GM20000 (cell line): ENCODE measurements at regions not wholly inside any gene's neighbourhood (a gene's known extent, or its start where the extent isn't known, plus 50 kb on each side); places are given as distances from the start of the nearest gene placed in this dataset.

Source experiments
- DNase-seq: peaks from one replicate; pipeline ENCODE4 v3.0.0; 2012; ENCODE audit warnings: low spot score
- TF ChIP-seq, protein P1 (sequence below): IDR thresholded peaks from 2 replicates; pipeline ENCODE4 v1.5.1; 2012; ENCODE audit warnings: mild to moderate bottlenecking, control low read depth; ENCODE audit errors: extremely low read depth, missing control alignments

DNA sequence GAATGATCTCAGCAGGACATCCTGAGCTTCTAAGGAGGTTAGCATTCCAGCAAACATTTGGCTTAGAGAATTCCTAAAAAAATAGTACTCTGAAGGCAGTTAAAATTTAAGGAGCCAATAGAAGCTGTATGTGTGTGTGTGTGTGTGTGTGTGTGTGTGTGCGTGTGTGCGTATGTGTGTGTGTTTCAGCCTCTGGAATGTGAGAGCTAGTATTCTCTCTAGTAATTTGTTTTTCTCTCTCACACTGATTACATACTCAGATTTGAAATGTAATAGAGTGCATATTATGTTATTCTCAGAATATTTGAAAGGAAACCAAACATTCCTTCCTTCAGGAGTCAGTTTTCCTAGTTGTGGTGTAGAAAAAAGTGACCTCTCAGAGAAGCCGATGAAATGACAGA, 279.6 kb downstream of the TMEM38B start:
- TF ChIP-seq, protein P1, sequence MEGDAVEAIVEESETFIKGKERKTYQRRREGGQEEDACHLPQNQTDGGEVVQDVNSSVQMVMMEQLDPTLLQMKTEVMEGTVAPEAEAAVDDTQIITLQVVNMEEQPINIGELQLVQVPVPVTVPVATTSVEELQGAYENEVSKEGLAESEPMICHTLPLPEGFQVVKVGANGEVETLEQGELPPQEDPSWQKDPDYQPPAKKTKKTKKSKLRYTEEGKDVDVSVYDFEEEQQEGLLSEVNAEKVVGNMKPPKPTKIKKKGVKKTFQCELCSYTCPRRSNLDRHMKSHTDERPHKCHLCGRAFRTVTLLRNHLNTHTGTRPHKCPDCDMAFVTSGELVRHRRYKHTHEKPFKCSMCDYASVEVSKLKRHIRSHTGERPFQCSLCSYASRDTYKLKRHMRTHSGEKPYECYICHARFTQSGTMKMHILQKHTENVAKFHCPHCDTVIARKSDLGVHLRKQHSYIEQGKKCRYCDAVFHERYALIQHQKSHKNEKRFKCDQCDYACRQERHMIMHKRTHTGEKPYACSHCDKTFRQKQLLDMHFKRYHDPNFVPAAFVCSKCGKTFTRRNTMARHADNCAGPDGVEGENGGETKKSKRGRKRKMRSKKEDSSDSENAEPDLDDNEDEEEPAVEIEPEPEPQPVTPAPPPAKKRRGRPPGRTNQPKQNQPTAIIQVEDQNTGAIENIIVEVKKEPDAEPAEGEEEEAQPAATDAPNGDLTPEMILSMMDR, result no peak
- DNase-seq, result no peak

DNA sequence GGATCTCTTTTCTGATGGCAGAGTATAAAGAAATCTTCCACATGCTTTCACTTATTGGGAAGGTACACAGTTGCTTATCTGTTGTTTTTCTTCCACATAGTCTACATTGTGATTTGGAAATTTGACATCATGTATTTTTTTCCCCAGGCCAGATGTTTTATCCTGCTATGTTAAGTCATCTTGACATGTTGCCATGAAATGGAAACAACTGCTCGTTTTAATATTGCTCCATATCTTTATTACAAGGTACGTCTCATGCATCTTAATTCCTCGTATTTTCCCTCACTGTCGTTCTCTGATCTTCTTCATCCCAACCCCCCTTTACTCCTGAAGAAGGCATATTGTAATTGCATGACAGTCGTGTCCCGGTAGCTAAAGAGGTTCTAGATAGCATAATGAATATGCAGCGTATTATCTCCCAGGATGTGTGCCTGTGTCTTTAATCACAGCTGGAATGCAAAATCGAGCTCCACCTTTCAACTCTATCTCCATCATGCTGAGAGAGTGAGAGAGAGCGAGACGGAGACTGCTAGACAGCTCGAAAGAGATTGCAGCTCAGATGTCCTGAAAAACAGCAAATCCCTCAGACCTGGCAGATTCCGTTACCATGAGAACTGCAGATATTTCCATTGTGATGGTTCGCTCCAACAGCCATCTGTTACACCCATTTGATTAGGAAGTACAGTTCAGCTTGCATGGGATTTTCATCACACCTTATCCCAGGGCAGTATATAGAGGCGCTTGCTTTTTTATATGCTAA, 281.7 kb downstream of the TMEM38B start:
- TF ChIP-seq, protein P1, result no peak
- DNase-seq, result no peak

DNA sequence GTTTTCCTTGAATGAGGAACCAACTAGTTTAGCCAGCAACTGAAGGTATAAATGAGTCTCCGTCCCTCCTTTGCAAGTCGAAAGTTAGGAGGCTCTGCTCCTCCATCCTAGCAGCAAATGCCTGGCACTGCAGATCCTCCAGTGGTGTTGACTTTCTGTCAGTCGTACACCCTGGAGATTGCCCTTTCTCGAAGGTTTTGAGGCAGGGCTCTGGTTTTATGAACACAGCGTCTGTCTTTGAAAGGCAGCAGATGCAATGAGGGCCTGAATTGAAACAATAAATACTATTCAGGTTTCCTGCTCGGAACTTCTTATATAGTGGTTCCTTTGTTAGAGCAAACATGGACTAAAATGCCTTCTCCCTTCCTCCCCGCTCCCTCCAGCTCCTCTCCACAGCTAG, 284.0 kb downstream of the TMEM38B start:
- no peak for DNase-seq
- TF ChIP-seq, protein P1, result no peak

DNA sequence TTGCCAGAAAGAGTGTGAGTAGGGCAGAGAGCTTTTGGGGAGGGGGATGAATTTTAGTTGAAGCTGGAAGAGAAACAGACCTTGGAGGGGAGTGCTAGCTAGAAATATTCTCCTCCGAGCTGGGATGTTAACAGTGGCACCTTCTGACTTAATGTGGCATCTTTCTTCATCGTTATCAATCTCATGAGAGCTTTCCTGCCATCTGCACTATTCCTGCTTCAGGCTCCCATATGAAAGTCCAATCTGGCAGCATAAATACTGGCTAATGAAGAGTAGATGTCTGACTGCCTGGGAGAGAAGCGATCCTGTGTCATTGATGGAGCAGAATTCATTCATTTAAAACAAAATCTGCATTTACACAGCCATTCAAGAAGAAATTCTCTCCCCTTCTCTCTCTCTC, 284.5 kb downstream of the TMEM38B start:
- TF ChIP-seq, protein P1, result no peak
- DNase-seq, result no peak

DNA sequence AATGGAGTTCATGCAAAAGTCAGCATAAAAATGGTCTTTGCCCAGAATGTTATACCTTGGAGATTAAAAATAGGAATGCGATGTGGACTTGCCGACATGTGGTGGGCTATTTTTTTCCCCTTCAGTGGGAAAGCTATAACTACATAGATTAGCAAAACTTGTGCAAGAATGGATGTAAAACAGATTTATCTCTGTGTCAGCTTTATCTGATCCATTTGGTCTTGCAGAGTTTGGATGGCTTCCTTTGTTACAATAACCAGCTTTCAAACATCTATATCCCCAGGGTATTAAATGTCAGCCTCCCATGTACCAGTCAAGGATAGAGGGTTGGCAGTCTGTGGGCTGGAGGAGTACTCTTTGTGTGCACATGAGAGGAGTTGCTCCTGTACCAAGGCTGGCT, 284.9 kb downstream of the TMEM38B start:
- TF ChIP-seq, protein P1, result no peak
- DNase-seq, result no peak

DNA sequence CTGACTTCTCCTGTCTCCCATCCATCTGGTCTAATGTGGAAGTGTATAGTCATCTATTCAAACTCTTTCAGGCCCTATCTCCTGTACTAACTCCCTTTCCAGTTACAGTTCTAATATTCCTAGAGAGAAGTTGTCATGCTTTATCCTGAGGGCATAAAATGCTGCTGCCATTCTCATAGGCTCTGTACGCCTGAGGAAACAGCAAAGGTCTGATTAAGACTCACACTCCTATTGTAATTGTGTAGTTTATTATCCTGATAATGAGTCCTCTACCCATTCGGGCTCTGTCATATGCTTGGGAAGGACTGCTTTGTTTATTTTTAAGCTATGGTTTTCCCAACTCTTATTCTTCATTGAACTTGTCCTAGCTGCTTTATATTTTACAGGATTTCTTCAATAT, 290.4 kb downstream of the TMEM38B start:
- TF ChIP-seq, protein P1, result no peak
- no peak for DNase-seq

DNA sequence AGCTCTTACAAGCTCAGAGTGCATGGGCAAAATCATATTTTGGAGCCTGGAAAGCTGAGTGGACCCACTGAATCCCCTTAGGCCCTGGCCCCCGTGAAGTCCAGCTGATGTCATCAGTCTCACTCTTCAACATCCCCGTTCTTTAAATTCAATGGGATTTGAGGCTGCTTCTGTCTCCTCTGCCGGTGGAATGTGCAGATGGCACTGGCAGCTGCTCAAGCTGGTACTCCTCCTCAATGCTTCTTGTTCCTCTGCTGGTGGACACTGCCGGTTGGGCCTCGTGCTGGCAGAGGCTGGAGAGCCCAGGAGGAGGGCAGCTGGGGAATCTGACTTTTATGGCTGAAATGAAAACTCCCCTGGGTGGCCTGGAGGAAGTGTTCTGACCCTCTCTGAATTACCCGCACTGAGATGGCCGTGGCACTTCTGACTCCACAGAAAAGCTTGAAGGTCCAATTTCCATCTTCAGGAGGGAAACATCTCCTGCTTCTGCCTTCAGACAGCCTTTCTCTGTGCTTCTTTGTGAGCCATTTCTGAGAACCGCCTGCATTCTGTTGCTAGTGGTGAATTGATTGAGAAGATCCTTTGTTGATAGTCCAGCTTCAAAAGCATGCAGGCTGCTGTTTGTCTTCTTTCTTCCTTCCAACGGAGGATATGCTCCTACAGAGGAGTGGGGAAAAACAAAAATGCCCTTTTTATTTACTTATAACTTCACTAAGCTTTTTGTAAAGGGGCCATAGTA, 298.9 kb downstream of the TMEM38B start:
- TF ChIP-seq, protein P1, result no peak
- no peak for DNase-seq
